ENCODE measurements at regions not wholly inside any gene's neighbourhood (a gene's known extent, or its start where the extent isn't known, plus 50 kb on each side); places are given as distances from the start of the nearest gene placed in this dataset.

DNA sequence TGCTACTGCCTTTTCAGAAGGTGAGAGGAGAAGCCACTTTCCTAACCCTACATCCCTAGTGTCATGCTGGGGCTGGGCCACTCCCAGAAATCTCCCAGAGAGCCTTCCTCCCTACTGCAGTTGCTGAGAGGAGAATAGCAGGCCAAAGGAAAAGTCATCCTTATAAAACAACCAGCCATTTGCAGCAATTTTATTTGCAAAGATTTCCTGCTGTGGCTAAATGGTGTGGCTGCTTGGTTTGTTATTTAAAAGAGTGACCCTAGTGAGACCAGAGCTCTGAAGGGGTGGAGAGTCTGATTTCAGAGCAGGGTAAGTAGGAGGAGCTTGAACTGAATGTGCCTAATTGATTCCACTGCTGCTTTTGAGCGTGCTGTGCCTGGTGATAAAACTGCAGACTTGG lies 232.0 kb downstream of the GRIN2B start:
- no peaks in the 10 kb centered on the region for H3K4me1 ChIP-seq (ENCODE audit: control insufficient read depth in 1 of 2, insufficient read depth in 2 of 2, low read depth in 1 of 2, low read length in 1 of 2)
- no peak for TF ChIP-seq SIN3A (IDR thresholded peaks at IDR 0.05; ENCODE audit: borderline replicate concordance, low read depth, low read length)
- TF ChIP-seq, protein P1, sequence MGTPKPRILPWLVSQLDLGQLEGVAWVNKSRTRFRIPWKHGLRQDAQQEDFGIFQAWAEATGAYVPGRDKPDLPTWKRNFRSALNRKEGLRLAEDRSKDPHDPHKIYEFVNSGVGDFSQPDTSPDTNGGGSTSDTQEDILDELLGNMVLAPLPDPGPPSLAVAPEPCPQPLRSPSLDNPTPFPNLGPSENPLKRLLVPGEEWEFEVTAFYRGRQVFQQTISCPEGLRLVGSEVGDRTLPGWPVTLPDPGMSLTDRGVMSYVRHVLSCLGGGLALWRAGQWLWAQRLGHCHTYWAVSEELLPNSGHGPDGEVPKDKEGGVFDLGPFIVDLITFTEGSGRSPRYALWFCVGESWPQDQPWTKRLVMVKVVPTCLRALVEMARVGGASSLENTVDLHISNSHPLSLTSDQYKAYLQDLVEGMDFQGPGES (IDR thresholded peaks at IDR 0.05; ENCODE audit: low read depth, low read length) = no peak
- H3K9me2 ChIP-seq = no peaks in the 10 kb centered on the region
- no peaks in the 10 kb centered on the region for H4K20me1 ChIP-seq (ENCODE audit: insufficient read depth)
- no peak overlapping the region for H3K4me3 ChIP-seq (ENCODE audit: low read depth in 2 of 2, low read length in 1 of 2)
- POLR2A ChIA-PET = no interaction called here
- H3K36me3 ChIP-seq (replicated peaks in 1 of 2; ENCODE audit: control insufficient read depth in 1 of 2, insufficient read depth in 2 of 2, low read length in 1 of 2) = no peaks in the 10 kb centered on the region
- no peak for DNase-seq
- CTCF ChIA-PET = interaction anchor here (2.4 kb wide), 1 partner anchor 10 kb away, joined by 11 read pairs; no protein-coding TSS in a partner anchor
- H3K9ac ChIP-seq = no peak overlapping the region
- H3F3A ChIP-seq (replicated peaks; ENCODE audit: insufficient read depth) = no peaks in the 10 kb centered on the region
- H3K27me3 ChIP-seq (ENCODE audit: insufficient read depth) = 0 out of 2 replicates have a peak, but pooled peaks cover 1% of the 10 kb centered on the region
- H3K27ac ChIP-seq (ENCODE audit: low read depth in 2 of 2, low read length in 1 of 2) = no peak overlapping the region
- H3K9me3 ChIP-seq = no peaks in the 10 kb centered on the region
- no peak overlapping the region for H3K4me2 ChIP-seq
- no peak overlapping the region for H2AFZ ChIP-seq (ENCODE audit: low read depth)
- no peaks in the 10 kb centered on the region for H3K79me2 ChIP-seq (ENCODE audit: insufficient read depth)
- WGBS (ENCODE audit: low lambda C conversion rate) = 7% methylated on average over 1 of the region's 1 CpG

DNA sequence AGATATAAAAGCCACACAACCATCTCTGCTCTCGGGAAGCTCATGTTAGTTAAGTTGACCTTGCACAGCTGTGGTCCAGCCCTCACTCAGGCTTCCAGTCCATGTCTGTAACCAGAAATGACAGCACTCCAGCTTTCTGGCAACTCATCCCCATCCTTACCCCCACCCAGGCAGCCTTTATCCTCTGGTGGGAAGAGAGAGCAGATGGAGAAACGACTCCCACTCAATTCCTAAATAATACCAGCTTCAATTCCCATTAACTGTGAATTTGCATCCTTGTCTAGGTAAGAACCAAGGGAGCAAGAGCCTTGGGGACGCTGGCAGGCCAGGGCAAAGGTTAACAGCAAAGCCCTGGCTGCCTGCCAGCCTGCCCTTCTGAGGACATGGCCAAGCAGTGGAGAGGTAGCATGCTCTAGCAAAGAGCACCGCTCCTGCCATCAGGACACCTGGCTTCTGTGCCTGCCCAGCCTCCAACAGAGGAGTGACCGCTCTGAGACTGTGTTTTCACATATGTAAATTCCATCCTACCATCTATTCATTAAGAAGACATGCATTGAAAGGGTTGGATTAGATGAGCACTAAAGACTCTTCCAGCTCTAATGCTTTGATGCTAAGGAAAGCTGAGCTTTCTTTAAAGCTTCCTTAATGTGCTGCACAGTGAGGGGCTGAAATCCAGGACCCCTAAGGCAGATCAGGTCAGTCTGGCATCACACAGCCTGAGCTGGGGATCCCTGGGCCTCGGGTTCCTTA lies 236.1 kb downstream of the GRIN2B start:
- H3K36me3 ChIP-seq (replicated peaks in 1 of 2; ENCODE audit: control insufficient read depth in 1 of 2, insufficient read depth in 2 of 2, low read length in 1 of 2) = no peaks in the 10 kb centered on the region
- ChIA-PET CTCF (interaction anchor here (1.0 to 1.4 kb wide), 2 partner anchors 383 to 919 kb away, joined by 3 to 4 read pairs; no protein-coding TSS in a partner anchor), POLR2A (no interaction called here)
- no peak overlapping the region for H3K27ac ChIP-seq (ENCODE audit: low read depth in 2 of 2, low read length in 1 of 2)
- no peaks in the 10 kb centered on the region for H3K9me2 ChIP-seq
- H3K4me1 ChIP-seq (ENCODE audit: control insufficient read depth in 1 of 2, insufficient read depth in 2 of 2, low read depth in 1 of 2, low read length in 1 of 2) = no peaks in the 10 kb centered on the region
- 4% methylated on average over 6 of the region's 6 CpGs for WGBS (ENCODE audit: low lambda C conversion rate)
- H3K4me2 ChIP-seq = no peak overlapping the region
- no peak overlapping the region for H3K9ac ChIP-seq
- H3K4me3 ChIP-seq (ENCODE audit: low read depth in 2 of 2, low read length in 1 of 2) = no peak overlapping the region
- H3K27me3 ChIP-seq (ENCODE audit: insufficient read depth) = peaks cover 12% of the 10 kb centered on the region
- no peak for DNase-seq
- no peaks in the 10 kb centered on the region for H4K20me1 ChIP-seq (ENCODE audit: insufficient read depth)
- H3K79me2 ChIP-seq (ENCODE audit: insufficient read depth) = no peaks in the 10 kb centered on the region
- no peaks in the 10 kb centered on the region for H3F3A ChIP-seq (replicated peaks; ENCODE audit: insufficient read depth)
- no peak for TF ChIP-seq MEF2A (IDR thresholded peaks at IDR 0.05; ENCODE audit: borderline replicate concordance, low read depth)
- no peak for TF ChIP-seq SMC3 (IDR thresholded peaks at IDR 0.05; ENCODE audit: low read depth, low read length)
- no peak for TF ChIP-seq FOSL2 (IDR thresholded peaks at IDR 0.05; ENCODE audit: borderline replicate concordance, low read depth)
- TF ChIP-seq, protein P2, sequence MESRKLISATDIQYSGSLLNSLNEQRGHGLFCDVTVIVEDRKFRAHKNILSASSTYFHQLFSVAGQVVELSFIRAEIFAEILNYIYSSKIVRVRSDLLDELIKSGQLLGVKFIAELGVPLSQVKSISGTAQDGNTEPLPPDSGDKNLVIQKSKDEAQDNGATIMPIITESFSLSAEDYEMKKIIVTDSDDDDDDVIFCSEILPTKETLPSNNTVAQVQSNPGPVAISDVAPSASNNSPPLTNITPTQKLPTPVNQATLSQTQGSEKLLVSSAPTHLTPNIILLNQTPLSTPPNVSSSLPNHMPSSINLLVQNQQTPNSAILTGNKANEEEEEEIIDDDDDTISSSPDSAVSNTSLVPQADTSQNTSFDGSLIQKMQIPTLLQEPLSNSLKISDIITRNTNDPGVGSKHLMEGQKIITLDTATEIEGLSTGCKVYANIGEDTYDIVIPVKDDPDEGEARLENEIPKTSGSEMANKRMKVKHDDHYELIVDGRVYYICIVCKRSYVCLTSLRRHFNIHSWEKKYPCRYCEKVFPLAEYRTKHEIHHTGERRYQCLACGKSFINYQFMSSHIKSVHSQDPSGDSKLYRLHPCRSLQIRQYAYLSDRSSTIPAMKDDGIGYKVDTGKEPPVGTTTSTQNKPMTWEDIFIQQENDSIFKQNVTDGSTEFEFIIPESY (IDR thresholded peaks at IDR 0.05; ENCODE audit: borderline replicate concordance, low read depth) = no peak
- no peak for TF ChIP-seq ELF1 (IDR thresholded peaks at IDR 0.05)
- TF ChIP-seq TCF12 (IDR thresholded peaks at IDR 0.05) = no peak
- TF ChIP-seq FOXJ3 (CRISPR knock-in tag; IDR thresholded peaks at IDR 0.05) = no peak
- no peak for TF ChIP-seq YY1 (IDR thresholded peaks at IDR 0.05; ENCODE audit: low read depth)
- TF ChIP-seq, protein P3, sequence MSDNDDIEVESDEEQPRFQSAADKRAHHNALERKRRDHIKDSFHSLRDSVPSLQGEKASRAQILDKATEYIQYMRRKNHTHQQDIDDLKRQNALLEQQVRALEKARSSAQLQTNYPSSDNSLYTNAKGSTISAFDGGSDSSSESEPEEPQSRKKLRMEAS (IDR thresholded peaks at IDR 0.05; ENCODE audit: low read depth) = no peak
- TF ChIP-seq TAF1 (IDR thresholded peaks at IDR 0.05; ENCODE audit: borderline replicate concordance, low read depth, low read length) = no peak
- no peak for TF ChIP-seq GATA2 (CRISPR knock-in tag; IDR thresholded peaks at IDR 0.05)
- no peak for TF ChIP-seq RCOR1 (IDR thresholded peaks at IDR 0.05; ENCODE audit: low read length)
- H3K9me3 ChIP-seq = no peaks in the 10 kb centered on the region
- no peak overlapping the region for H2AFZ ChIP-seq (ENCODE audit: low read depth)

Data from SK-N-SH (cell line).